NCI-H1930 (cell line): ENCODE measurements at regions not wholly inside any gene's neighbourhood (a gene's known extent, or its start where the extent isn't known, plus 50 kb on each side); places are given as distances from the start of the nearest gene placed in this dataset.

Source experiments
- DNase-seq, 2 experiments: peaks; one replicate each; lab custom pipeline; 2025; lab: John Stamatoyannopoulos, UW

DNA sequence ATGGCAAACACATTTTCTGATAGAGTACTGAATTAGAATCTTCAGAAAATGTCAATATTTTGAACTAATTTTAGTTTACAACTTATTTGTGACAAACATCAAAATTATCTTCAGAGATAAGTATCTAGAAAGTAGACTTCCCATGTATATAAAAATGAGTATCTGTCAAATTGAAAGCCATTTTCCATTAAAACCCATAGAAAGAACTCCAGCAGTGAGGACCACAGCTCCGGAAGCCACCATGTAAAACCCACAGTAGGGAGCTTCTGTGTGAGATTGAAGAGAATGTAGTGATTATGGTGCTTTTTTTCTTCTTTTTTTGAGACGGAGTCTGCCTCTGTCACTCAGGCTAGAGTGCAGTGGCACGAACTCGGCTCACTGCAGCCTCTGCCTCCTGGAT lies 687.0 kb downstream of the TYW1 start:
- no peak for DNase-seq

- DNase-seq = no peak
Measured at GRCh38 chr7:67690700-67691099, 694.1 kb downstream of the TYW1 start.

- DNase-seq = no peak
Measured at GRCh38 chr7:67692425-67692824, 695.8 kb downstream of the TYW1 start.

DNA sequence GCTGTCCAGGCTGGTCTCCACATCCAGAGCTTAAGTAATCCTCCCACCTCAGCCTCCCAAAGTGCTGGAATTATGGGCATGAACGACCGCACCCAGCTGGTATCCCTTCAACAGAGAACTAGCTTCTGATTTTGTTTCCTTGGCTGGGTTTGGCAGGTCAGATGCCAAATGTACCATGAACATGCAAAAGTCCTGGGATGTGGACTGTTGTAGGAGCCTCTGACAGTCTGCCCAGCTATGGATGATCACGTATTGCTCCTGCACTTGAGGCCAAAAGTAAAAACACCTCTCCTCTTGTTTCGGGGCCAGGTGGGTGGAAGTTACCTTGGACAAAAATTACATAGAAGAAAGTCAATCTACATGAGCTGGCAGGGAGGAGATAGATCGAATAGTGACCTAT lies 699.5 kb downstream of the TYW1 start:
- no peak for DNase-seq

GRCh38 chr7:67696878-67697277 lies 700.2 kb downstream of the TYW1 start:
- DNase-seq = no peak

- DNase-seq = no peak
Measured at GRCh38 chr7:67698354-67698753, 701.7 kb downstream of the TYW1 start.

DNA sequence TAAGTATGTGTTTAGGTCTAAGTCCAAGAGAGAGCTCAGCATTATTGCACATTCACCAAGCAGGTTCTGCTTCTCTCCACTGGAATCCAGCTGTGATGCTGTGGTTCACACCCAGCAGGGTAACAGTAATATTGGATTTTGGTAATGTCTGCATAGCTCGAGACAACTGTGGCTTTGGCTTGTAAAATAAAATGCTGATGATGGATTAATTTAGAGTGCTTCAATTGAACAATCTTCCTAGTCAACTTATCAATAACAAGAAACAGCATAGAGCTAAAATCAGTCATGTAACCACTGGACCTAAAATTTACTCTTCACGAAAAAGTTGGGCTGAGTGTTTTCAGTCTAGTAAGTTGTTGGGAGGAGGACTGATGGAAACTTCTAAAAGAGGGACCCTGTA lies 709.2 kb downstream of the TYW1 start:
- DNase-seq = no peak

GRCh38 chr7:67711706-67712105 lies 715.1 kb downstream of the TYW1 start:
- no peak for DNase-seq

GRCh38 chr7:67713451-67714056 lies 716.9 kb downstream of the TYW1 start:
- no peak for DNase-seq

DNA sequence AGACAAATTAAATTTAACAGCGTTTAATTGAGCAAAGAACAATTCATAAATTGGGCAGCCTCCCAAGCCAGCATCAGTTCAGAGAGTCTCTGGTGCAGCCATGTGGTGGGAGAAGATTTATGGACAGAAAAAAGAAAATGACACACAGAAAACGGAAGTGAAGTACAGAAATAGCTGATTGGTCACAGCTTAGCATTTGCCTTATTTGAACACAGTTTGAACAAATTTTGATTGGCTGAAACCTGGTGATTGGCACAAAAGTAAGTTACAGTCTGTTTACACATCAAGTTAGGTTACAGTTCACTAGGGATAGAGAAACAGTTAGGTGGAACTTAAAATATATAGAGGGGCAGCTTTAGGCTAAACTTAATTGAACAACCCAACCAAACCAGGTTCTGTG lies 720.1 kb downstream of the TYW1 start:
- no peak for DNase-seq

GRCh38 chr7:67723591-67723990 lies 727.0 kb downstream of the TYW1 start:
- DNase-seq = no peak

- DNase-seq = no peak
Measured at GRCh38 chr7:67724435-67724834, 727.8 kb downstream of the TYW1 start.

- no peak for DNase-seq
Measured at GRCh38 chr7:67724955-67725354, 728.3 kb downstream of the TYW1 start.

- DNase-seq = no peak
Measured at GRCh38 chr7:67725423-67725822, 728.8 kb downstream of the TYW1 start.

GRCh38 chr7:67729771-67730170 lies 733.1 kb downstream of the TYW1 start:
- DNase-seq = no peak

DNA sequence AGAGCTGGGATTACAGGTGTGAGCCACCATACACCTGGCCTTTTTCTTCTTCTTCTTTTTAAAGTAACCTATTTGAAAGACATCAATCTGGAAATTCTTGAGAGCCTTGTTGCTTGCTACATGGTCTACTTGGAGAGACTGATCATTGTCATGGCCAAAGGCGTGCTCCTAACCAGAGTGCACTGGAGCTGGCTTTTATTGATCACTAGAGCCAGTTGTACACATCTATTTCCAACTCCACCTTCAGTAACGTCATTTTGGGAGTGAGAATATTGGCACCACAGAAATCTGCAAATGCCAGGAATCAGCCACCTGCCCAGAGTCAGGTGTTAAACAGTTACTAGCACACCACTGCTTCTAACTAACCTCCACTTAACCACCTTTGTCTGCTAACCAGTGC lies 735.1 kb downstream of the TYW1 start:
- DNase-seq = peak in 1 of 2 experiments; percentile 35

DNA sequence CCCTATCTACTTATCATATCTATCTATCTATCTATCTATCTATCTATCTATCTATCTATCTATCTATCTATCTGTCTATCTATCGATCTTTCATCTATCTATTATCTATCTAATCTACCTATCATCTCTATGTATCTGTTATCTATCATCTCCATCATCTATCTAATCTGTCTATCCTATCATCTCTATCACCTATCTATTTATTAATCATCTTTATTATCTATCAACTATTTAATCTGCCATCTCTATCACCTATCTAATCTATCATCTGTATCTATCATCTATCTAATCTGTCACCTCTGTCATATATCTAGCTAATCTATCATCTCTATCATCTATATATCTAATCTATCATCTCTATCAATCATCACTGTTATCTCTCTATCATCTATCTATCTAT lies 736.3 kb downstream of the TYW1 start:
- DNase-seq = no peak

DNA sequence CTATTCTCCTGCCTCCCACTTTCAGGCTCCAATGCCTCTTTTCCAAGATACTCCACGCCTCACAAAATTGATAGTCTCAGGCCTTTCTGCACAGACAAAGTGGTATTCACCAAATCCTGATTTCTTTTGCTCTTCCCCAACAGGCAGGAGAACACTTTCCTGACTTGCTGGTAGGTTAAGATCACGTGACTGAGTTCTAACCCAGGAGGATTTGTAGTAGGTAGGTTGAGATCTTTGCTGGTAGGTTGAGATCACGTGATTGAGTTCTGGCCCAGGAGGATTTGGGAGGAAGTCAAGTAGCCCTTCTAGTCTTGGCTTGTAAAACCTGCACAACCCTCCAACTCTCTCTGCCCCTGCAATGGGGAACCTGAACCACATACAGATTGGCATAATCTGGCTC lies 741.5 kb downstream of the TYW1 start:
- DNase-seq = no peak

GRCh38 chr7:67738958-67739357 lies 742.3 kb downstream of the TYW1 start:
- no peak for DNase-seq

DNA sequence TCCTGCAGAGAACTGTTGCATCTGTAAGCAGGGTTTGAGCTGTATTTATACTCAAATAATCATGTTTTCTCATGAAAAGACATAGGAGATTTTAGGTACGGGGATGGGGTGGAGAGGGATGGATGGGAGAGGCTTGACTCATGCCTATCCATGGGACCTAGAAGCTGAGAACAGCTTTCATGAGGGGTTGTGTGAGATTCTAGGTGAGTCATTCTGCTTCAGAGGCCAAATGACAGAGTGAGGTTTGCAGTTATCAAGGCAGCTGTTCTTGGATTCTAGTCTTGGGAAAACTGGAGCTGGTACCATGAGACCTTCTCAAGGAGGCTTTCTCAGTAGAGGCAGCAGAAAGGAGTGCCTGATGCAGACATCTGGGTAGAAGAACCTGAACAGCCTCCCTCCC lies 746.9 kb downstream of the TYW1 start:
- DNase-seq = no peak

GRCh38 chr7:67752227-67752626 lies 755.6 kb downstream of the TYW1 start:
- DNase-seq = no peak

- no peak for DNase-seq
Measured at GRCh38 chr7:67753891-67754290, 757.3 kb downstream of the TYW1 start.

- no peak for DNase-seq
Measured at GRCh38 chr7:67754651-67755050, 758.0 kb downstream of the TYW1 start.

DNA sequence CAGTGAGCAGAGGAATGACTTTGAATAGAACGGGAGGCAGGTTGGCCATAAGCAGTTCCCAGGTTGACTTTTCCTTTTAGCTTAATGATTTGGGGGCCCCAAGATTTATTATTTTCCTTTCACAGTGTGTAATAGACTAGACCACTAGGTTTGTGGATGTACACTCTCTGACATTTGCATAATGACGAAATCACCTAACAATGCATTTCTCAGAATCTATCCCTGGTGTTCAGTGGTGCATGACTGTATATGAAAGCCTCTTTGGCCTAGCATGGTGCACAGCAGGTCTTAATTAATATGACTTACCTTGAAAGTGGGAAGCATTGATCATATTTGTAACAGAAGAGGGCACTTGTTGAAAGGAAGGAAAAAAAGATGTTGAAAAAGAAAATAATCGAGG lies 761.9 kb downstream of the TYW1 start:
- no peak for DNase-seq

GRCh38 chr7:67760971-67761370 lies 764.3 kb downstream of the TYW1 start:
- no peak for DNase-seq
